ENCODE measurements at regions not wholly inside any gene's neighbourhood (a gene's known extent, or its start where the extent isn't known, plus 50 kb on each side); places are given as distances from the start of the nearest gene placed in this dataset.

- TF ChIP-seq JUN (IDR thresholded peaks at IDR 0.05; ENCODE audit: low read depth, low read length), result no peak
Observed at GRCh38 chr3:111311126-111311525, 230.9 kb upstream of the CD96 start (continued).

All from H1 (cell line).